Activated CD8-positive, alpha-beta T cell treated with anti-CD3 and anti-CD28 coated beads for 36 hours (primary cell): ENCODE measurements at regions not wholly inside any gene's neighbourhood (a gene's known extent, or its start where the extent isn't known, plus 50 kb on each side); places are given as distances from the start of the nearest gene placed in this dataset.

Source experiments
- ATAC-seq: fragments of 200-7000 bp; cut with Tn5 transposase; one replicate; pipeline ENCODE4 v1.10.0; 2021; ENCODE audit warnings: mild to moderate bottlenecking, moderate library complexity
- CTCF ChIA-PET: fragments of 350-600 bp; sonication (Branson Sonifier 250); formaldehyde crosslinking; loops from one replicate; lab custom pipeline; 2021; ENCODE audit warnings: antibody characterized with exemption; lab: Charles Lee
- POLR2A ChIA-PET: fragments of 350-600 bp; sonication (Branson Sonifier 250); formaldehyde crosslinking; loops from one replicate; lab custom pipeline; 2021; ENCODE audit warnings: antibody characterized with exemption; lab: Charles Lee
- DNase-seq: peaks from one replicate; pipeline ENCODE4 v3.0.0-alpha.2; 2020
- H3K27ac Mint-ChIP-seq: one replicate; pipeline ENCODE4 v1.8.0; 2021; ENCODE audit warnings: mild to moderate bottlenecking, mixed read lengths
- H3K27me3 Mint-ChIP-seq: one replicate; pipeline ENCODE4 v1.8.0; 2021; ENCODE audit warnings: mixed read lengths
- H3K36me3 Mint-ChIP-seq: one replicate; pipeline ENCODE4 v1.8.0; 2021; ENCODE audit warnings: low read depth, mixed read lengths
- H3K4me1 Mint-ChIP-seq: one replicate; pipeline ENCODE4 v1.8.0; 2021; ENCODE audit warnings: low read depth, mixed read lengths
- H3K4me3 Mint-ChIP-seq: one replicate; pipeline ENCODE4 v1.8.0; 2021; ENCODE audit warnings: mild to moderate bottlenecking, moderate library complexity, mixed read lengths
- H3K9me3 Mint-ChIP-seq: one replicate; pipeline ENCODE4 v1.8.0; 2021; ENCODE audit warnings: mixed read lengths
- intact Hi-C: fragments of 100-400 bp; cut with micrococcal nuclease; formaldehyde crosslinking; loops from one replicate; pipeline ENCODE4 v1.10.0; 2022
- TF ChIP-seq, protein P1 (sequence below): fragments of 200-600 bp; IDR thresholded peaks from one replicate; pipeline ENCODE4 v1.8.0; 2022; ENCODE audit warnings: antibody characterized with exemption, mild to moderate bottlenecking

DNA sequence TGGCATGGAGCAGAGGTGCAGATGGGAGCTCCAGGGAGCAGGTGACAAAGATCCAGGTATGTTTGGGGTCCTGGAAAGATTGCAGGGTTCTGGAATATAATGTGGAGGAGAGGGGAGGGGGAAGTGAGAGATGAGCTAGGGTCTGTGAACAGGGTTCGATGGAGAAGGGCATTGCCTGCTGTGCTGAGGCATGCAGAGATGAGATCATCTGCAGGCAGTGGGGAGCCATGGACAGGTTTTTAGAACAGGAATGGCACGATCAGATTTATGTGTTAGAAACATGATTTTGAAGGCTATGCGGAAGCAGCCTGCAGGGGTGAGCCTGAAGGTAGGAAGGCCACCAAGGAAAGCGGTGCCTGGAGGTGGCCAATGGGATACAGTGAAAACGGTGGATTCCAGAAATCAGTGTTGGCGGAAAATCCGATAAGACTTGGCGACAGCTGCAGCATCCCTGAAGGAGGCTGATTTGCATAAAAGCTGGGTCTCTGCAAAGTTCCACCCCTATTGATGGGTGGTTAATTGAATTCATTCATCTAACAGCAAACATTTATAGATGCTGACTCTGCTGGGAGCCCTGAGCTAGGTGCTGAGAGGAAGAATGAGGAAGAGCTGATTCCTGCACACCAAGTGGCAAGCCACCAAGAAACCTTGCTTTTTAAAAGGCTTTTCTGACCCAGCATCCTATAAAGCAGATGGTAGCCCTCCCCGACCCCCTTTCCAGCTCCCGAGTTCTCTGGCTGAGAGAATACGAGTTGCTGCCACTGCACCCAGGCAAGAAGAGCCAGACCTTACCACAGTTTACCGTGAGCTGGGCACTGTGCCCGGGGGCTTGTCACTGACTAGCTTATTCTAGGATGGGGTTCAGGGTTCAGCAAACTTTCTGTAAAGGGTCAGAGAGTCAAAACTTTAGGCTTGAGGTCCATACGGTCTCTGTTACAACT is 139.2 kb upstream of the SMIM23 start:
- intact Hi-C loops, result no loop called here
- no peak for DNase-seq
- ChIA-PET CTCF (no interaction called here), POLR2A (no interaction called here)
- TF ChIP-seq, protein P1, sequence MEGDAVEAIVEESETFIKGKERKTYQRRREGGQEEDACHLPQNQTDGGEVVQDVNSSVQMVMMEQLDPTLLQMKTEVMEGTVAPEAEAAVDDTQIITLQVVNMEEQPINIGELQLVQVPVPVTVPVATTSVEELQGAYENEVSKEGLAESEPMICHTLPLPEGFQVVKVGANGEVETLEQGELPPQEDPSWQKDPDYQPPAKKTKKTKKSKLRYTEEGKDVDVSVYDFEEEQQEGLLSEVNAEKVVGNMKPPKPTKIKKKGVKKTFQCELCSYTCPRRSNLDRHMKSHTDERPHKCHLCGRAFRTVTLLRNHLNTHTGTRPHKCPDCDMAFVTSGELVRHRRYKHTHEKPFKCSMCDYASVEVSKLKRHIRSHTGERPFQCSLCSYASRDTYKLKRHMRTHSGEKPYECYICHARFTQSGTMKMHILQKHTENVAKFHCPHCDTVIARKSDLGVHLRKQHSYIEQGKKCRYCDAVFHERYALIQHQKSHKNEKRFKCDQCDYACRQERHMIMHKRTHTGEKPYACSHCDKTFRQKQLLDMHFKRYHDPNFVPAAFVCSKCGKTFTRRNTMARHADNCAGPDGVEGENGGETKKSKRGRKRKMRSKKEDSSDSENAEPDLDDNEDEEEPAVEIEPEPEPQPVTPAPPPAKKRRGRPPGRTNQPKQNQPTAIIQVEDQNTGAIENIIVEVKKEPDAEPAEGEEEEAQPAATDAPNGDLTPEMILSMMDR, result no peak
- Mint-ChIP-seq H3K9me3 (no peaks in the 10 kb centered on the region), H3K27me3 (no peaks in the 10 kb centered on the region), H3K4me3 (no peak overlapping the region), H3K27ac (no peak overlapping the region), H3K36me3 (no peaks in the 10 kb centered on the region), H3K4me1 (no peaks in the 10 kb centered on the region)
- no peak for ATAC-seq

DNA sequence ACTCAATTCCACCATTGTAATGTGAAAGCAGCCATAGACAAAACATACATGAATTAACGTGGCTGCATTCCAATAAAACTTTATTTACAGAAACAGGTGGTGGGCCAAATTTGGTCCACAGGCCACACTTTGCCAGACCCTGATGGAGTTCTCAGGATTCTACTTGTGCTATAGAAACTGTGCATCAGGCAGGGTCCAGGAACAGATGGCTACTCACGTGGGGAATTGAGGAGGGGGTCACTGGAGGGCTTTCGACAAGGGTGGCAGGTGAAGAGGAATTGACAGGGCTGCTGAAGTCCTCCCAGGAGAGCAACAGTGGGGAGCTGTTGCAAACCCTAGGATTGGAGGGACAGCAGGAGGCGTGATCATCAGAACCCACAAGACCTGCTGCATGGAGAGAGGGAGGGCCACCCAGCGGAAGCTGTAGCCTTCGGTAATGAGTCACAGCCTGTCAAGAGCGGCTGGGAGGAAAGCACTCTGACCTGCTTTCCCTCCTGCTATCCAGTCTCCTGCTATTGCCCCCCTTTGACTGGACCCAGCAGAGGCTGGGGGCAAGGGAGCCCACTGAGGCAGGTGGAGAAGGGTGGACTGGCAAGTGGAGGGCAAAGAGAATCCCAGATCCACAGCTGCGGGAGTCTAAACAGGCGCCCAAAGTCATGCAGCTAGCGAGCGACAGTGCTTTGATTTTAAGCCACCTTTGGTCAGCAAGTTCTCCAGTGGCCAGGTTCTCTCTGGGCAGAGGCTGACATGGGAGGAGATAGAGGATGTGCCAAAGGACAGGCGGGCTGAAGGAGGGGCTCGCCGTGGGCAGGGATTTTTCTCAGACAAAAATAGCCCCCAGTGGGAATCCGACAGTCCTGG is 138.3 kb upstream of the SMIM23 start:
- no peaks in the 10 kb centered on the region for H3K9me3 Mint-ChIP-seq
- no peaks in the 10 kb centered on the region for H3K27me3 Mint-ChIP-seq
- no peak overlapping the region for H3K4me3 Mint-ChIP-seq
- ChIA-PET POLR2A (no interaction called here), CTCF (no interaction called here)
- TF ChIP-seq, protein P1, result no peak
- H3K36me3 Mint-ChIP-seq, result no peaks in the 10 kb centered on the region
- no peaks in the 10 kb centered on the region for H3K4me1 Mint-ChIP-seq
- DNase-seq (no peak), ATAC-seq (no peak)
- intact Hi-C loops, result no loop called here
- H3K27ac Mint-ChIP-seq, result no peak overlapping the region

DNA sequence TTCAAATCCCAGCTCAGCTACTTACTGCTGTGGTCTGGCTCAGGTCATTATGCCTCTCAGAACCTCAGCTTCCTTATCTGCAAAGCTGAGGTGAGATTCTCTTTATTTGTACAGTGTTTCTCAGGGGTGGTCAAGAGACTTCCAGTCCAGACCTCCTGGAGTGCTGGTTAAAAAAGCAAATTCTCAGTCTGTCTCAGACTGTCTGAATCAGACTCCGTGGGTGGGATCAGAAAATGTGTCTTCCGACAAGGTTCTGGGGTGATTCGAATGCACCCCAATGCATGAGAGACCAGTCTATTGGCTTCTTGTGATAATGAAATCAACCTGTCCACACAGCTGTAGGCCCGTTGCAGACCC is 137.7 kb upstream of the SMIM23 start:
- Mint-ChIP-seq H3K4me1 (no peaks in the 10 kb centered on the region), H3K4me3 (no peak overlapping the region), H3K27ac (no peak overlapping the region), H3K9me3 (no peaks in the 10 kb centered on the region), H3K27me3 (no peaks in the 10 kb centered on the region), H3K36me3 (no peaks in the 10 kb centered on the region)
- ATAC-seq (no peak), DNase-seq (no peak)
- ChIA-PET CTCF (no interaction called here), POLR2A (no interaction called here)
- intact Hi-C loops, result no loop called here
- TF ChIP-seq, protein P1, result no peak

DNA sequence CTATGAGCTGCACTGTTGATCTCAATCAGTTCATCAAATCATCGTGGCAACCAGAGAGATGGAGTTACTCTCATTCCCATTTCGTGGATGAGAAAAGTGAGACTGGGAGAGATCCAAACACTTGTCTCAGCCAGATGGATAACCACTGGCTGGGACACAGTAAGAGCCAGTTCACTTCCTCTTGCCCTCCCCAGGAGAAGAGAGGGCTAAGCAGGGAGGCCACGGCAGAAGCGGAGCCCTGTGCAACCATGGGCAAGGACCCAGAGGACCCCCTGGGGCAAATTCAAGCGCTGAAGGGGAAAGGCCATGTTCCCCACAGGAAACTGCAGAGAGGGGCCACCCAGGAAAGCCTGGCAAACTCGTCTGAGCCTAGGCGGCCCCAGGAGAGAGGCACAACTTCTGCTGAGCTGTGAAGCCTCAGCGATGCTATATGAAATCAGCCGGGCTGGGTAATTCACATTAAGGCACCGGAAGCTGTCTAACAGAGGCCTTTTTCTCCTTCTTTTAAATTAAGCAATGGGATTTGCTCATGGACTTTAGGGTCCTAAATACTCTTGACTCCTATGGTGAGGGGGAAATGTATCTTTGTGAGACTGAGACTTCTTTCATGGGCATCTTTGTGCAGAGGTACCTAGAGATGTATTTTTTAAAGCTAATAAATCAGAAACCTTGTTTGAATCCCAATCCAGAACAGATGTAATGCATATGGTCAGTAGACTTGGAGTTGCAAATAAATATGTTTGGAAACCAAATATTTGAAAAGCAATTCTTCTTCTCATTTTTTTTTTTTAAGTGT is 137.1 kb upstream of the SMIM23 start:
- Mint-ChIP-seq H3K27ac (no peak overlapping the region), H3K36me3 (no peaks in the 10 kb centered on the region), H3K9me3 (no peaks in the 10 kb centered on the region), H3K4me3 (no peak overlapping the region), H3K27me3 (no peaks in the 10 kb centered on the region), H3K4me1 (no peaks in the 10 kb centered on the region)
- no peak for ATAC-seq
- DNase-seq, result no peak
- TF ChIP-seq, protein P1, result no peak
- intact Hi-C loops, result no loop called here
- POLR2A ChIA-PET, result no interaction called here
- CTCF ChIA-PET, result no interaction called here
